Activated CD8-positive, alpha-beta memory T cell treated with anti-CD3 and anti-CD28 coated beads for 4 hours (primary cell): ENCODE measurements at regions not wholly inside any gene's neighbourhood (a gene's known extent, or its start where the extent isn't known, plus 50 kb on each side); places are given as distances from the start of the nearest gene placed in this dataset.

ENCODE experiments used
- DNase-seq, 2 donors: peaks; one replicate each; pipeline ENCODE4 v3.0.0-alpha.2; 2020; ENCODE audit warnings: low read depth in 2 of 2

- no peak for DNase-seq
Observed at GRCh38 chr2:235140801-235141081, 188.9 kb downstream of the SH3BP4 start.

DNA sequence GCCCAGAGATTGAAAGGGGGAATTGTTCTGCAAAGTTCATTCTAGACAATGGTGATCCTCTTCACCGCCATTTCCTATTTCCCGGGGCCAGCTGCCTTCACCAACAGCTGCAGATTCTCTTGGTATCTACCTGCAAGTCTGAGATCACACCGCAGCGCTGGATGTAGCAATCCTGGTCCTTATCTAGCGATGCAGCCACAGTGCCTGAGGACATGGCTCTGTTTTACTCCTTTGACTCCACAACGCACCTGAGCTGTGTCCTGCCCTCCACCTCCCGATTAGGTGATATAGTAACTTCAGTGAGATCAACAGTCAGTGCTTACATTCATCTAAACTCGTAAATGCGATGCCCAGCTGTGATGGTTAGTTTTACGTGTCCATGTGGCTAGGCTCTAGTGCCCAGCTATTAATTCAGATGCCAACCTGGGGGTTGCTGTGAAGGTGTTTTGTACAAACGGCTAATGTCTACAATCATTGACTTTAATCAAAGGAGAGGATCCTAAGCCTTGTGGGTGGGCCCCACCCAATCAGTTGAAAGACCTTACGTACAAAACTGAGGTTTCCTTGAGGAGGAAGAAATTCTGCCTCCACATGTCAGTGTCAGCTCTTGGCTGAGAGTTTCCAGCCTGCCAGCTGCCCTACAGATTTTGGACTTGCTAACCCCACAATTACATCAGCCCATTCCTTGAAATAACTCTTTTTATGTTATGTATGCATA is 189.8 kb downstream of the SH3BP4 start:
- no peak for DNase-seq

DNA sequence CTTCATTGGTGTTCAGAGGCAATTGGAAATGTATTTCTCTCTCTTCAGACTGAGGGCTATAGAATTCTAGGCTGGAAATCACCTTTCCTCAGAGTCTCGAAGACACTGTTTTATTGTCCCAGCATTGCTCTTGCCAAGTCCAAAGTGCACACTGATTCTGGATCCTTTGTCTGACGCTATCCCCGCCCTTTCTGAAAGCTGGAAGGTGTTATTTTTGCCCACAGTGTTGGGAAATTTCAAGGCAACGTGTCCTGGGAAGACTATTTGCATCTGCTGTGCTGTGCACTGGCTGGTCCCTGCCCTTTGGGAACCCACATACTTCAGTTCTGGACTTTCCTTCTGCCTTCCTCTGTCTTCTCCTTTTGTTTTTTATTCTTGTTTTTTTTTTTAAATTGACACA is 190.8 kb downstream of the SH3BP4 start:
- no peak for DNase-seq

DNA sequence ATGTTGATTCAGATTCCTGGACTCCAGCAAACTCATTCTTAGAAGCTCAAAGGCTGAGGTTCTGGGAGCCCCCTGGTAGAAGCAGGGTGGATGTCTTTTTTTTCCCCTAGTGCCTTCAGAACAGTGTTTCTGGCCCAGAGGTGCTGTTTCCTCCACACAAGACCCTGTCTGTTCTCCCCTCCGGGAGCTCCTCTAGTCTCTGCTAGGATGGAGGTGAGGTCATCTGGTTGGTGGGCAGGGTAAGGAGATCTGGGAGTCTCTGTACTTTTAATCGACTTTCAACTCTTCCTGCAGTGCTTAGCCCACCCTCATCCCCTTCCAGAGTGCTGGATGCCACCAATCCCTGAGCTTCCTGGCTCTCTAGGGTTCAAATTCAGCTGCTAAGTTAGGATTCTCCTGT is 192.0 kb downstream of the SH3BP4 start:
- no peak for DNase-seq

- DNase-seq: no peak
Observed at GRCh38 chr2:235144291-235144690, 192.5 kb downstream of the SH3BP4 start.

DNA sequence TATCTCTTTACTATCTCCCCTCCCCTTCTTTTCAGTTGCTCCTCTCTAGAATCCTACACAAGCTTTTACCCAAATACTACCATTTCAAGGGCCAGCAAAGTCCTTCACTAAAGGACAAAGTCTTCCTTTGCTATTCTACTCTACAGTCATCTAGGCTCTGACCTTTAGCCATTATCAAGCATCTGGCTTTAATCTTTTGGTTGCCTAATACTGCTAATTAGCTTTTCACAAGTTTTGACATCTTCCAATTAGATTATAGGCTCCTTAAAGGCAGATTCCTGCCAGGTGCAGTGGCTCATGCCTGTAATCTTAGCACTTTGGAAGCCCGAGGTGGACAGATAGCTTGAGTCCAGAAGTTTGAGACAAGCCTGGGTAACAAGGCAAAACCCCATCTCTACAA is 194.4 kb downstream of the SH3BP4 start:
- no peak for DNase-seq

DNA sequence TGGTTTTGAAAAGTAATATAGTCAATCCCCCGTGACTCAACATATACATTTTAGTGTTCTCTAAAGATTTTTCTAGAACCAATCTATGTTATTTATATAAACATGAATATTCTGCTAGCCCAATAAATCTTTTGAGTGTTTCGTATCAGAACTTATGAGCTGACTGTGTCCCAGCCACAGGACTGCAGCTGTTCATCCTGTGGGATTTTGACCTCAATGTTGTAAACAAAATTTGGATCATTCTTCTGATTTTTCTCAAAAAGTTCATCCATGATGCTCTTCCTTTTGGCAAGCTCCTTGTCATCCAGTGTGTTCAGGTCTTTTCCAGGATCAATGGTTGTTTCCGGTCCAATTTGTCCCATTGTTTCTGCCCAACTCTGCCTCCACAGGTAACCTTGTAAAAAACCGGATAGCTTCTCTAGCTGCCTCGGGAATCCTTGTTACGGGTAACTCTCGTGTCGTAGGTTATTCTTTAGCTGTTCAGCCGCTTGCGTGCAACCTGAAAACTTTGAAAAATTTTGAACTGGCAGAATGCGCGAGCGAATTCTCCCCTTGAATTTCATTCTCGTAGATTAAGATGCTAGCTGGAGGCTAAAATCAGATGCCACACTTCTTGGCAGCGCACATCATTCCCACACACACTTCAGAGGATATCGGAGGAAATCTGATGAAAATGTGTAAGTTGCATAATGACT is 195.2 kb downstream of the SH3BP4 start:
- no peak for DNase-seq

DNA sequence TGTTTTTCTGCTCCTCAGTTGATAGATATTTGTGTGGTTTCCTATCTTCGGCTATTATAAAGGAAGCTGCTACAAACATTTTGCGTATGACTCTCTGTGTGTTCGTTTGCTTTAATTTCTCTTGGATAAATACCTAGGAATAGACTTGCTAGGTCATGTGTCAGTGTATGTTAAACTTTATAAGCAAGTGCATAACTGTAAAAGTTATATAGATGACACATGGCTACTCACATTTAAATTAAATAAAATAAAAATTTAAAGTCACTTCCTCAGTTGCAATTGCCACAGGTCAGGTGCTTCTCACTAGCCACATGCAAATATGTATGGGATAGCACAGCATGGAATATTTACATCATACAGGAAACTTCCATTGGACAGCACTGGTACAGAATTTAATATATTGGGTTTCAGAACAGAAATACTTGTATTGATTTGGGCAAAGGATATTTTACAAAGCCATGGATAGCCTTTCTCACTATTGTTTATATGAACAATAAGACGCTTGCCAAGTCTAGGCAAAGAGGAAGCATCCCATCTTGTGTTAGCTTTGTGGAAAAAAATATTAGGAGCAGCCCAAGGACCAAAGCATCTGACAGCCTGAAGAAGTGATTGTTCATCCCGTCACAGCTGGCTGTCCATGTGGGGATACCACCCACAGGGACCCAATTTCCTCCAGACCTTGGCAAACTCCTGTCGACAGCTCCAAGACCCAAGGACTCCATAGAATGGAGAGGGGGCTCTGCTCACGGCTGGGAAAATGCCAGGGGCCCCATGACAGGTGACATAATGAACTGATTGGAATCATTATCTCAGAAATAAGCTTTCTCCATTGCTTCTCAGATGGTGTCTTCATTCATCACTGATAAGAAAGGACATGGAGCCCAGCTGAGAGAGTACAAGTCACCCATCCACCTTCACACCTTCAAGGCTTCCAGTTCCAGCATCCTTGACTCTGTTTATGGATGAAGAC is 196.7 kb downstream of the SH3BP4 start:
- no peak for DNase-seq

- no peak for DNase-seq
Observed at GRCh38 chr2:235149240-235149659, 197.4 kb downstream of the SH3BP4 start.

DNA sequence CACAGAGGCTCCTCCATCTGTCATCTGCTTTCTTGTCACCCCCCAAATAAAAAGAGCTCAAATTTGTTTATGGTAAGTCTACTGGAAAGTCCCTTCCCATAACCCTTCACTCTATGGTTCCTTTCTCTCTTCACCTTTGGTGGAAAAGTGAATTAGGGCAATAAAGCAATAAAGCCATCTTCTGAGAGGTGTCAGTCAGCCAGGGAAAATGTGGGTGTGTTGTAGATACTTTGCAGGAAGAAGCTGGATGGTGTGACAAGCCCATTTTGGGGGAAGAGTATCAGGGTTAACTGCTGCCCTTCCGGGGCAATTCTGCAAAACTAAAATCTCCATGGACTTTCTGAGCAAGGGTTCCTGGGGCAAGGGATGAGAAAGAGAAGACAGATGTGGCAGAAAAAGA is 197.9 kb downstream of the SH3BP4 start:
- DNase-seq: no peak

DNA sequence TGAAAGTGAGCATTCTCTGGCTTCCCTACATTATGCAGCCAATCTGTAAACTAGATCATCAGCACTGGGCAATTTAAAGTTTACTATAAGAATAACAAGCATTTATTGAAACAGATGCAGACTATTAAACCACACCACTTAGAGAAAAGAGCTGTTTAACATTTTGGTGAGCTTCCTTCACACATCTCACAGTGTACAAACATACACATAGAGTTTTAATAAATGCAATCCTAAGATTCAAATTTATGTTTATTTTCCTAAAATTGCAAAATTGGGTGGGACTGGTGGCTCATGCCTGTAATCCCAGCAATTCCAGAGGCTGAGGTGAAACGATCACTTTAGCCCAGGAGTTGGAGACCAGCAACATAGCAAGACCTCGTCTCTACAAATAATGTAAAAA is 199.3 kb downstream of the SH3BP4 start:
- no peak for DNase-seq

- no peak for DNase-seq
Observed at GRCh38 chr2:235155163-235155562, 203.3 kb downstream of the SH3BP4 start.

DNA sequence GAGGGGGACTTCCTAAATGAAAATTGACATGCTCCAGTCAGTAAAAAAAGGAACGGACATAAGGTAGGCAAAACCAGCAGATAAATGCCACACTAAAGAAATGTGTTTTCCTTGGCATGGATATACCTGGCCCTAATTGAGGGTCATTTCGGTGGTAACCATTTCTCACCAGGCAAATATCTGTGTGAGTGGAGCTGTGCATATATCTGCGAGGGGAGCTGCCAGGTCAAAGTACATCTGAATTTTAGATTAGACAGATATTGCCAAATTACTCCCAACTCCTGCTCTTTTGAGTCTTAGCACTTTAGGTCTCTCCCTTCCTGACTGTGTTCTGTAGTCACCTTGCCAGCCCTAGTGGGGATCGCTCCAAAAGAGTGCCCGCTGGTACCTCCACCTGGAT is 204.2 kb downstream of the SH3BP4 start:
- no peak for DNase-seq

- no peak for DNase-seq
Observed at GRCh38 chr2:235157746-235158482, 206.1 kb downstream of the SH3BP4 start.

GRCh38 chr2:235160281-235160810 is 208.5 kb downstream of the SH3BP4 start:
- DNase-seq: no peak

- DNase-seq: no peak
Observed at GRCh38 chr2:235161565-235161964, 209.7 kb downstream of the SH3BP4 start.

DNA sequence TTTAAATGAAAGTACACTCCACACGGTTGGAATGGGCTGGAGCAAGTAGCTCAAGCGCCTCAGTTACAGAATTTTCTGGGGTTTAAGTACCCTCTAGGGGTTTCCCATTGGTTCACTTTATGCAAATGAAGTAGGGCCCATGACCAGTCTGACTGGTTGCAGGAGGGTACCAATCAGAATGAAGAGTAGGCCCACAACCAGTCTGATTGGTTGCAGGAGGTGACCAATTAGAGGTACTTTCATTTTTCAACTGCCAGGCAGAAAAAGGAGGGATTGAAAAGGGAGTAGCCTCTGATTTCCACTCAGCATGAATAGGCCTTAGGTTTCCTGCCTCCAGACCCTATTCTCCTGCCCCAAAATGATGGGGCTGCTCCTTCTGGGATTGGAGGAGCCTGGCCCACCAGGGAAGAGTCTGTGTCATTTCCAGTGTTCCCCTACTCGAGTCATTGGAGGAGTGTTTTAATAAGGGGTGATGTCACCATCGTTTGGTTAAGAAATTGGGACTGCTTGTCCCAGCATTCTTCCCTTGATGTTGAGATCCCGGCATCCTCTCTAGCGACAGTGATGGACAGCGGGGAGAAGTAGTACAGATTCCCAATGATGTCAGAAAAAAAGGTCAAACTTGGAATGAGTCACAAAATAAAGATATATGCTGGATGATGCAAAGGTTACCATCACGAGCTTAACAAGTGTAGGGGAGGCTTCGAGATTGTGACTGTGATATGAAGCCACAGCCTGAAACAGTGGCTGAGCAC is 210.4 kb downstream of the SH3BP4 start:
- DNase-seq: no peak

- no peak for DNase-seq
Observed at GRCh38 chr2:235162837-235163197, 211.0 kb downstream of the SH3BP4 start.

DNA sequence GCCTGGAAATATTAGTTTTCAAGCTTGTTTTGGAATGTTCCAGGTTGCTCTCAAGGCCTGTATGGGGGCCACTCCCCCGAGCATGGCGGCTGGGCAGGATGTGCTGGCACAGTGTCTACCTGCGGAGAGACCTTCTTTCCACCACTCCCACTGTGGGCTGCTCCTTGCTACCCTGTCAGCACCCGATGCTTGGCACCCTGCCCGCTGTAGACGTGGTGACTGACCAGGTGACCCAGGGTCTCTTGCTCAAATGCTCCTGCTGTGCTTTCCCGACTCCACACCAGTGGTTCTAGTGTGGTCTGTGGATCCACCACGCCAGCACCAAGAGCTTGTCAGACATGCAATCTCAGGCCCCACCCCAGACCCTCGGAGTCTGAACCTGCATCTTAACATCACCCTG is 213.3 kb downstream of the SH3BP4 start:
- DNase-seq: no peak

GRCh38 chr2:235165631-235166030 is 213.8 kb downstream of the SH3BP4 start:
- no peak for DNase-seq
